ENCODE measurements at regions not wholly inside any gene's neighbourhood (a gene's known extent, or its start where the extent isn't known, plus 50 kb on each side); places are given as distances from the start of the nearest gene placed in this dataset.
A peak's percentile ranks its signal among the peaks of the same experiment; 100 is the strongest.

- peak in 1 of 2 donors; percentile 6 for DNase-seq
These were observed 307.9 kb upstream of the SLC35B3 start for GRCh38 chr6:8743170-8743745.

- no peak for DNase-seq
These were observed 304.1 kb upstream of the SLC35B3 start for GRCh38 chr6:8739454-8739853.

DNA sequence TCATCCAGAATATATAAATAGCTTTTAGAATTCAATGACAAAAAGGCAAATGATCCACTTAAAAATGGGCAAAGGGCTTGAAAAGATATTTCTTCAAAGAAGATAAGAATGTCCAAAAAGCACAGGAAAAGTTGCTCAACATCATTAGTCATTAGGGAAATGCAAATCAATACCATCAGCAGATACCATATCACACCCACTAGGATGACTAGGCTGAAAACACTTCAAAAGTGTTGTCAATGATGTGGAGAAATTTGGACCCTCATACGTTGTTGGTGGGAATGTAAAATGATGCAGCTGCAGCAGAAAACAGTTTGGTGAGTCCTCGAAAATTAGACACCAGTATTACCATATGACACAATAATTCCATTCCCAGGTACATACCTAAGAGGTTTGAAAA is 303.6 kb upstream of the SLC35B3 start:
- no peak for DNase-seq

DNA sequence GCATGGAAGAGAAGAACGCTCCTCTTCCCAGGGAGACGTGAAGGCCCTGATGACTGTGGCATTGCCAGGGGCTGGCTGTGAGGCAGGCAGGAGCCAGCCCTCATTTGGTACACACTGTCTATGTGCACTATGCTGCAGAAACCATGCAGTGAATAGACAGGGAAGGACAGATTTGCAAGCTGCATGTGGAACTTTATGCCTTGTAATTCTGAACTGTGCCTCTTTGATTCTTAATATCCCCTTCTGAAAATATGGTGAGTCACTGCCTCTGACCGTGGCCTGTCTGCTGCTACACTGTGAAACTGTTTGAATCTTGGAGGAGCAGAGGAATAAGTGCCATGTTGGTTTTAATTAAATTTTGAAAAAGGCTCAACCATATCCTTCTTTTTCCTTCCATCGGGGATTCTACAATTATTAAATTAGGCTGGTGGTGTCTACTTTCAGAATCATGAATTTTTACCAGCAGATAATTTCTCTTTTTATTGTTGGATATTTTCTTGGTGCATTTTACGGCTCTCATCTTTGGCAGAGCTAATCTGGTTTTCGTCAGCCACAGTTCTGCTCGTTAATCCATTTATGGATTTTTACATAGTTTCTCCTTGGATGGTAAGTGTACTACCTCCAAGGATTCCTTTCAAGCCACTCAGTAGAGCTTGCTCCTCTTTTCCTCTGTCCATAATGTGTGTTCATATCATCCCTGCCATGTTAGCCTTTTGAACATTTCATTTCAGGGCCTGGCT is 301.0 kb upstream of the SLC35B3 start:
- no peak for DNase-seq

DNA sequence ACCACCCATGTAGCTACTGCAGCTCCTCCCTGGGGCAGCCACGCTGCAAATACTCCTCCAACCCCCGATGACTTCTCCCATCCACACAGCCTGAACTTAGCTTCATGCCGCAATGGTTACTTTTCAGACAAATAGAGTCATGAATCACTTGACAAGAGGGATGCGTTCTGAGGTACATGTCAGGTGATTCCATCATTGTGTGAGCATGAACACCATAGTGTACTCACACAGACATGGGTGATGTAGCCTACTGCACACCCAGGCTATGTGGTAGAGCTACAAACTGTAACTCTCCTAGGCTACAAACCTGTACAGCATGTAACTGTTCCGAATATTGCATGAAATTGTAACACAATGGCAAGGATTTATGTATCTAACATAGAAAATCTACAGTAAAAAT is 298.5 kb upstream of the SLC35B3 start:
- DNase-seq = no peak

DNA sequence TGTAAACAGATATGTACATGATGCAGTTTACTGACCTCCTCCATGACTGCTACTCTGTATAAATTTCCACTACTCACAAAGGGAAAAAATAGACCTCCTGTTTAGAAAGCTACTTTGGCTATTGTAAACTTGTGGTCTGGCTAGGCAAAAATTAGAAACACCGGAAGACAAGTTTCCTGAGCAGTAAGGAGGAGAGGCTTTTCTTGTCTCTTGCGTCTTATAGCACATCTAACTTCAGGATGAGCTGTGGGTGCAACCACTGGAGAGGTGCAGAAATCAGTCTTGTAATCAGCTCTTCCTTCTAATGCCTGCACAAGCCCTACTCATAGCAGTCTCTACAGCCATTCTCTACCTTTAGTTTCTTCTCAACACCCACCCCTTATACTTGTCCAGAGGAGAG is 296.5 kb upstream of the SLC35B3 start:
- no peak for DNase-seq

- DNase-seq = no peak
These were observed 275.5 kb upstream of the SLC35B3 start for GRCh38 chr6:8710668-8711431.

DNA sequence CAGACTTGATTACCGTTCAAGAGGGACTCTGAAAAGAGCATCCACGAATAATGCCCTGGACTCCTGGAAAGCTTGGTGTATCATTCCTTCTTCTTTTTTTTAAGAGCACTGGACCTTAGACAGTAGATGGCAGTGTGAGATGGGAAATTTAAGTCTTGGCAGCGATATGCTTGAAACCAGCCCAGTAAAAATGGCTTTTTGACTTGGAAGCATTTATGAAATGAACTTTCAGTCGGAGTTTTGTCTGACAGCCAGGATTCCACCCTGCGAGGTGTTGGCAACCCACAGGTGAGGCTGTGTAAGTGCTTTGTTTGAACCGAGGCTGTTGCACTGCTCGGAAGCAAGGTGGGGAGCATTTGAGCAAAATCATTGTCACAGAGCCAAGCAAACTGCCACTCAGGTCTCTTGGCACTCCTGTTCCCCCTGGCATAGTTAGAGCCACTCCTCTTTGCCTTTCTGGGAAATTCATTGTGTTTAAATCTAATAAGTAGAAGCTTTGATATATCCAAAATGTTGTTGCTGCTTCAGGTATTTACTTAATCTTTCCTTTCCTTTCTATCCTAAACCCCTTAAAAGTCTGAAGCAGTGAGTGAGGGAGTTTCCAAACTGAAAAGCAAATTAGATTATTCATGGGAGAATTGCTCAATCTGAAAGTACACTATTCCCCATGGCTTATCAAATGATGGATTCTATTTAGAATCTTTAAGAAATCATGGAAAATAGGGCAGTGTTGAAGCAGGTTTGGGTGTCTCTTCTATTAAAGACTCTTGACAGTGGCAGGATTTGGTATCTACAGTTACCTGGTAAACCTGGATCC is 272.8 kb upstream of the SLC35B3 start:
- peak; percentile 54 to 65 for DNase-seq

DNA sequence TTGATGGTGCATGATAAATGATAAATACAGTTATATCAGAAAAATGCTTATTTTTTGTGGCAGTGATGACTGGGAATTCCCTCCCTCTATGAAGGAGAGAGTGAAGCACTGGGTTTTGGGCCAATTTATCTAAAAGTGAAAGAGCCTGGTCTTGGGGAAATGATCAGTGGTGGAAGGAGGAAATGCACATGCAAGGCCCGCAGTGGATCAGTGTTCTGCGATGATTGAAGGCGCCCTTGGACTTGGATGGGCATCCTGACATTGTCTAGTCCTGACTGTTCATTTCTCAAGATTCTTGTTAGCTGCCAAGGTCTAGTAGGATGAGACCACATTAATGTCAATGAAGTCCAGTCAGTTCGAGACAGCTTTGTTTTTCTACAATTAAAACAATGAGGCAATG is 272.0 kb upstream of the SLC35B3 start:
- no peak for DNase-seq

DNA sequence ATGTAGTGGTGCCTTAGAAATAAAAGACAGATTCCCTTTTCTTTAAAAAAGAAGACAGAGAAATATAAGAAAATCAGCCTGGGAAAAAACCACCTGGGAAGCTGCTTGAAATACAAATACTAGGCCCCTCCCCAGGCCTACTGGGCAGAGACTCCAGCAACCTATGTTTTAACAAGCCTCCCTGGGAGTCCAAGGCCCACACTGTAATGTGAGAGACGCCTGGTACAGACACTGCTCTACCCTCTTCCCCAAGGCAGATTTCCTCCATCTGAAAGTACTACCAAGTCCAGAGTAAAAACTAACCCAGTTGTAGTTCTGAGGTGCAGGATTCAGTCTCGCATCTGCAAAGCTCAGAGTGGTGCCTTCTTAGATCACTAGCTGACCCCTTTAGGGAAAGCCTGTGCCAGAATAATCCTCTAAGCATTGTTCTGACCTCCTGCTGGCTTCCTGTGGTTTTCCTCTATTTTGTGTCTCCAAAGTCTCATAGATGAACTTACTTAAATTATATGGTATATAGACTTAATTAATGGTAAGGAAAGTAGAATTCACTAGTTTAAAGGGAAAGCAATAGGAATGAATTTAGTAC is 270.2 kb upstream of the SLC35B3 start:
- DNase-seq = no peak

- no peak for DNase-seq
These were observed 267.7 kb upstream of the SLC35B3 start for GRCh38 chr6:8703059-8703458.

GRCh38 chr6:8688821-8689220 is 253.5 kb upstream of the SLC35B3 start:
- no peak for DNase-seq

- DNase-seq = no peak
These were observed 250.7 kb upstream of the SLC35B3 start for GRCh38 chr6:8686077-8686476.

DNA sequence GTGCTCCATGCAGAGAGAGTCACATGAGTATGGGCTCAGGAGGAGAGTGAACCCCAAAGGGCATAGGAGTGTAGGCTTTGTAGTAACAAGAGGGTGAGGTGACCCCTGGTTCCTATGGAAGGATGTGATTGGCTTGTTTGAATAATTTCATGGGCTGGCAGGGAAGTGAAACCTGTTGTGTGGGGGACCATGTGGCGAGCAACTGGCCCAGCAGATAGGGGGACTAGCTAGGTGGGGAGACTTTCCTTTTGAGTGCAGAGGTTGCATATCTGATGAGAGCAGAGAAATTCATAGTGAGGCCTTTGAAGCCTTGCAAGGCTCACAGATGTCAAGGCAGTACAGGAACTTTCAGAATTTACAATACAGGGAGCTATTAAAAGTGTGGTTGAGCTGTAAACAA is 247.9 kb upstream of the SLC35B3 start:
- DNase-seq = no peak

GRCh38 chr6:8679823-8680222 is 244.5 kb upstream of the SLC35B3 start:
- DNase-seq = no peak

DNA sequence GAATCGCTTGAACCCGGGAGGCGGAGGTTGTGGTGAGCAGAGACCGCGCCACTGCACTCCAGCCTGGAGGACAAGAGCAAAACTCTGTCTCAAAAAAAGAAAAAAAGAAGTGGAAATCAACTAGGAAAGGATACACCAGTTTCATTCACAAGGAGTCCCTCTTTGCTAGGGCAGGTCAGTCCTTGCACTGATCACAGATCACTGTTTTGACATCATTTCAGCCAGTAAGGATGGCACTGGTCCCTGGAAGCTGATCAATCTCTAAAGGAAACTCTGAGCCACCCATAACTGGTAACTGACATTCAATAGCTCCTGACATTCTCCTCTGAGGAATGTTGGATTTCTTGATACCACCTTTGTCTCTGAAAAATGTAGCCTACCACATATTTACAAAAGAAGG is 243.1 kb upstream of the SLC35B3 start:
- no peak for DNase-seq

GRCh38 chr6:8674126-8674525 is 238.8 kb upstream of the SLC35B3 start:
- no peak for DNase-seq

GRCh38 chr6:8672882-8673281 is 237.5 kb upstream of the SLC35B3 start:
- no peak for DNase-seq

DNA sequence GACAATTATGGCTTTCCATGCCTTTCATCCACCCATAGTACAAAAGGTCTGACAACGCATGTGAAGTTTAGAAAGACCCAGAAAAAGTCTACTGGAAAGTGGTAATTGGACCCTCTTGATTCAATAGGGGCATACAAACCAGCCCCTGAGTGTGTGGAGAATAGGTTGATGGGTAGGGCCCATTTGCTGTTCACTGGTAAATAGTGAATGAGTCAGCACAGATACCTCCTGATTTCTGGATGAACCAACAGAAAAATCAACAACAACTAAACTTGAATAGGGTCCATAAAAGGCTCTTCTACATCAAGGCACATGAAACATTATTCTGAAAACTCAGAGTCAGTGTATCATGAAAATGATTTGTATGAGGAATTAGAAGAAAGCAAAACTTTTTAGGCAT is 235.4 kb upstream of the SLC35B3 start:
- DNase-seq = no peak

- DNase-seq = no peak
These were observed 229.4 kb upstream of the SLC35B3 start for GRCh38 chr6:8664700-8665099.

- no peak for DNase-seq
These were observed 228.7 kb upstream of the SLC35B3 start for GRCh38 chr6:8664070-8664469.

Data from right lung (tissue), 2 donors.